Glutamatergic neuron (in vitro differentiated cells): ENCODE measurements at regions not wholly inside any gene's neighbourhood (a gene's known extent, or its start where the extent isn't known, plus 50 kb on each side); places are given as distances from the start of the nearest gene placed in this dataset.
"Not testable (repeated sequence)": the region's sequence is repeated elsewhere in the genome, so short reads cannot be mapped to it uniquely, and the experiment has no call there.

Experiments used
- DNase-seq: peaks from one replicate; pipeline ENCODE4 v3.0.0; 2022
- H3K27ac Mint-ChIP-seq: one replicate; pipeline ENCODE4 v1.8.0; 2020; ENCODE audit warnings: mild to moderate bottlenecking, mixed read lengths, inconsistent platforms; ENCODE audit not compliant: unreplicated experiment
- H3K27me3 Mint-ChIP-seq: one replicate; pipeline ENCODE4 v1.8.0; 2020; ENCODE audit warnings: mild to moderate bottlenecking, moderate library complexity, mixed read lengths, inconsistent platforms; ENCODE audit not compliant: unreplicated experiment
- H3K36me3 Mint-ChIP-seq: one replicate; pipeline ENCODE4 v1.8.0; 2020; ENCODE audit warnings: mild to moderate bottlenecking, mixed read lengths, inconsistent platforms; ENCODE audit not compliant: unreplicated experiment
- H3K4me1 Mint-ChIP-seq: one replicate; pipeline ENCODE4 v1.8.0; 2020; ENCODE audit warnings: mild to moderate bottlenecking, low read depth, mixed read lengths, inconsistent platforms; ENCODE audit not compliant: unreplicated experiment
- H3K4me3 Mint-ChIP-seq: one replicate; pipeline ENCODE4 v1.8.0; 2020; ENCODE audit warnings: mild to moderate bottlenecking, mixed read lengths, inconsistent platforms; ENCODE audit not compliant: unreplicated experiment
- H3K9me3 Mint-ChIP-seq: one replicate; pipeline ENCODE4 v1.8.0; 2020; ENCODE audit warnings: mild to moderate bottlenecking, moderate library complexity, mixed read lengths, inconsistent platforms; ENCODE audit not compliant: unreplicated experiment
- TF ChIP-seq, protein P1 (sequence below): fragments of 200-600 bp; sonication (generic); IDR thresholded peaks from one replicate; pipeline ENCODE4 v1.5.0; 2021; ENCODE audit not compliant: partially characterized antibody, unreplicated experiment

DNA sequence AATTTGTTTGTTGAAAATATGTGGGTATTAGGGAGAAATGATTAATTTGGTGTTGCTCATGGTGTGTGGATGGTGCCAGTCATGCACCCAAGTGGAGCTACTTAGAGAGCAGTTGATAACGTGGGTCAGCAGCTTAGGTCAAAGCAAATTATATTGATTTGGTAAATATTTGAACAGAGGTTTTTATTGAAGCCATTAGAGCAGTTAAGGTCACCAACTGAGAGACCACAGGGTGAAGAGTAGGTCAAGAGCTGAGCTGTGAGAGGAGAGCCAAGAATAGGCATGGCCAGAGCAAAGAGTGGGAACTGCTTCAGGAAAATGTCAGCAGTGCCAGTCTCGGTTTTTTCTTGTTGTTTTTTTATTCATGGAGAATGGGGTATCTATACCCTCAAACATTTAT is 97.9 kb downstream of the TMEM168 start:
- no peak for DNase-seq
- H3K27me3 Mint-ChIP-seq: peaks cover 2% of the 10 kb centered on the region
- H3K36me3 Mint-ChIP-seq: peaks cover 4% of the 10 kb centered on the region
- H3K4me3 Mint-ChIP-seq: no peak overlapping the region
- TF ChIP-seq, protein P1, sequence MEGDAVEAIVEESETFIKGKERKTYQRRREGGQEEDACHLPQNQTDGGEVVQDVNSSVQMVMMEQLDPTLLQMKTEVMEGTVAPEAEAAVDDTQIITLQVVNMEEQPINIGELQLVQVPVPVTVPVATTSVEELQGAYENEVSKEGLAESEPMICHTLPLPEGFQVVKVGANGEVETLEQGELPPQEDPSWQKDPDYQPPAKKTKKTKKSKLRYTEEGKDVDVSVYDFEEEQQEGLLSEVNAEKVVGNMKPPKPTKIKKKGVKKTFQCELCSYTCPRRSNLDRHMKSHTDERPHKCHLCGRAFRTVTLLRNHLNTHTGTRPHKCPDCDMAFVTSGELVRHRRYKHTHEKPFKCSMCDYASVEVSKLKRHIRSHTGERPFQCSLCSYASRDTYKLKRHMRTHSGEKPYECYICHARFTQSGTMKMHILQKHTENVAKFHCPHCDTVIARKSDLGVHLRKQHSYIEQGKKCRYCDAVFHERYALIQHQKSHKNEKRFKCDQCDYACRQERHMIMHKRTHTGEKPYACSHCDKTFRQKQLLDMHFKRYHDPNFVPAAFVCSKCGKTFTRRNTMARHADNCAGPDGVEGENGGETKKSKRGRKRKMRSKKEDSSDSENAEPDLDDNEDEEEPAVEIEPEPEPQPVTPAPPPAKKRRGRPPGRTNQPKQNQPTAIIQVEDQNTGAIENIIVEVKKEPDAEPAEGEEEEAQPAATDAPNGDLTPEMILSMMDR: no peak
- no peak overlapping the region for H3K27ac Mint-ChIP-seq
- peaks cover 6% of the 10 kb centered on the region for H3K9me3 Mint-ChIP-seq
- no peaks in the 10 kb centered on the region for H3K4me1 Mint-ChIP-seq

DNA sequence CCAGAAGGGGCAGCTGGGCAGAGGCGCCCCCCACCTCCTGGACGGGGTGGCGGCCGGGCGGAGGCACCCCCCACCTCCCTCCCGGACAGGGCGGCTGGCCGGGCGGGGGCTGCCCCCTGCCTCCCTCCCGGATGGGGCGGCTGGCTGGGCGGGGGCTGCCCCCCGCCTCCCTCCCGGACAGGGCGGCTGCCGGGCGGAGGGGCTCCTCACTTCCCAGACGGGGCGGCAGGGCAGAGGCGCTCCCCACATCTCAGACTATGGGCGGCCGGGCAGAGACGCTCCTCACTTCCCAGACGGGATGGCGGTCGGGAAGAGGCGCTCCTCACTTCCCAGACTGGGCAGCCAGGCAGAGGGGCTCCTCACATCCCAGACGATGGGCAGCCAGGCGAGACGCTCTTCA is 93.0 kb downstream of the TMEM168 start:
- H3K4me3 Mint-ChIP-seq, H3K27ac Mint-ChIP-seq, H3K9me3 Mint-ChIP-seq, H3K27me3 Mint-ChIP-seq, H3K4me1 Mint-ChIP-seq: not testable (repeated sequence)
- DNase-seq: peak; percentile 22
- H3K36me3 Mint-ChIP-seq: peaks cover 12% of the 10 kb centered on the region

DNA sequence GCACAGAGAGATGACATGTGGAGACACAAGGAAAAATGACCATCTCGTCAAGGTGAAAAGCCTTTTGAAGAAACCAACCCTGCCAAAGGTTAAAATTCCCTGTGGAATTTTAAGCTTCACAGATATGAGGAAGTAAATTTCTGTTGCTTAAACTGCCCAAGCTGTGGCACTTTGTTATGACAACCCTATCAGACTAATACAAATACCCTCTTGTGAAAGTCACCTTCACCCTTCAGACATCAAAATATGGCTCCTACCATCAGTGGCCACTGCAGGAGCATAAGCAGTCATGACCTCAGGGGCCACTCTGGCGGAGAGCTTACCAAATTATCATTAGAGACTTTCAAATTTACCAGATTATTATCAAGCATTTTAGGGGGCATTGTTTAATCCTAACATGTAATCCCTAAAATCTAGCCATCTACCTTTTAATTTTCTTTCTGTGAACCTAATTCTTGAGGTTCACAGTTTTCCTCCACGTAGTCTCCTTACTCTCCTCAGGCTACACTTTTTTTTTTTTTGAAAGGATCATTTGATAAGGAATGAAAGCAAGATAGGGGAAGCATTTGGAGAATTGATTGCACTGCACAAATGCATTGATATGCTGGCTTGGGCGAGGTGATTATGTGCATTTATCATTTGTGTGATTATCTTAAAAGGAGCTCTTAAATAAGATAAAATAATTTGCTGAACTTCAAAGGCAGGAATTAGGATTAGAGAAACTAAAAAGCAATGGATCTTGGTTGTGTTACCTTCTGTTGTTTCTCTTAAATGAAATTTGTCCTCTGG is 90.3 kb downstream of the TMEM168 start:
- Mint-ChIP-seq H3K4me3 (no peak overlapping the region), H3K4me1 (no peaks in the 10 kb centered on the region), H3K27me3 (peaks cover 2% of the 10 kb centered on the region), H3K27ac (no peak overlapping the region), H3K9me3 (peaks cover 6% of the 10 kb centered on the region), H3K36me3 (peaks cover 12% of the 10 kb centered on the region)
- DNase-seq: no peak
- TF ChIP-seq, protein P1: no peak

DNA sequence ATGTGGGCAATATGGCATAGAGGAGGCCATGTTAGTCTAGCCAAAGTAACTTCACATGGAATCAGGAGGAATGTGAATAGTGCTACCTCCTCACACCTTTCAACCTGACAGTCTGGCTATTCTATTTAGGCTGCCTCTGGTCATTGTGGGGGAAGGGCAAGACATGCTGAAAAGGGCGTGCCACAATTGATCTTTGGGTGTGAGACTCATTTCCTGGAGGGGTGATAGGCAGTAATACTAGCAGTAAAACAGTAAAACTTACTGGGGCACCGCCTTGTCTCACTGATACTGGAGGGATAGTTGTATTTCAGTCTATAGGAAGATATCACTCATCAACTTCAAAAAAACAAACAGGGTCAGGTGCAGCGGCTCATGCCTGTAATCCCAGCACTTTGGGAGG is 88.7 kb downstream of the TMEM168 start:
- H3K4me1 Mint-ChIP-seq: no peaks in the 10 kb centered on the region
- H3K36me3 Mint-ChIP-seq: peaks cover 12% of the 10 kb centered on the region
- H3K27me3 Mint-ChIP-seq: peaks cover 2% of the 10 kb centered on the region
- TF ChIP-seq, protein P1: no peak
- no peak overlapping the region for H3K4me3 Mint-ChIP-seq
- no peak overlapping the region for H3K27ac Mint-ChIP-seq
- H3K9me3 Mint-ChIP-seq: peaks cover 4% of the 10 kb centered on the region
- DNase-seq: no peak

DNA sequence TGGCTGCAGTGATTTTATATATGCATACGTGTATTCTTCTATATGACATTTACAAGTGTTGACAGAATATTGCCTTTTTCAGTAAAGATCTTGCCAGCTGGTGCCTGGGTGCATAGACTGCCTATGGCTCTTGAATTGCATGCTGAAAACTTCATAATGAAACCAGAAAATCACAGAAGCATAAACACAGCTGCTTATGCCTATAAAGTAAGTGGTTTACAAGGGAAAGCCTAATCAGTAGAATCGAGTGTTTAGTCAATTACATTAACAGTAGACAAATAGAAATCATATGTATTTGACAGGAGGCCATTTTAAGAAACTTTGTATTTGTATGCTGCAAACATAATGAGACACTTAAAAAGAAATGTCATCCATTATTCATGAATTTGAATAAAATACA is 82.5 kb downstream of the TMEM168 start:
- Mint-ChIP-seq H3K27me3 (no peaks in the 10 kb centered on the region), H3K4me3 (no peak overlapping the region), H3K27ac (no peak overlapping the region), H3K9me3 (no peaks in the 10 kb centered on the region), H3K36me3 (no peaks in the 10 kb centered on the region), H3K4me1 (no peaks in the 10 kb centered on the region)
- no peak for DNase-seq
- TF ChIP-seq, protein P1: no peak
